GM12878 (cell line): ENCODE measurements at regions not wholly inside any gene's neighbourhood (a gene's known extent, or its start where the extent isn't known, plus 50 kb on each side); places are given as distances from the start of the nearest gene placed in this dataset.

Experiments
- ATF7 ChIP-seq: fragments of 450-650 bp; IDR thresholded peaks from 2 replicates; pipeline ENCODE4 v1.6.1; 2016; ENCODE audit warnings: low read depth, mild to moderate bottlenecking
- CHD1 ChIP-seq: IDR thresholded peaks from 2 replicates; pipeline ENCODE4 v1.6.1; 2012; ENCODE audit warnings: low read depth, low read length, improper control_type of control experiment
- CTCF ChIP-seq, 3 experiments: IDR thresholded peaks in 2 of 3; conservative IDR thresholded peaks in 1 of 3; 2 replicates each; pipeline ENCODE4 v1.5.1; 2011; ENCODE audit warnings: low read depth in 3 of 3, low read length in 3 of 3, mild to moderate bottlenecking in 3 of 3, control low read depth in 2 of 3, moderate library complexity in 2 of 3, inconsistent platforms in 1 of 3, mixed read lengths in 1 of 3; ENCODE audit not compliant: control insufficient read depth in 2 of 3, insufficient read depth in 1 of 3; ENCODE audit errors: extremely low read depth in 1 of 3
- E2F4 ChIP-seq: IDR thresholded peaks from 2 replicates; pipeline ENCODE4 v1.6.1; 2012; ENCODE audit warnings: low read depth, low read length, improper control_type of control experiment
- HDGF ChIP-seq: fragments of 450-650 bp; IDR thresholded peaks from 2 replicates; pipeline ENCODE4 v1.6.1; 2016; ENCODE audit warnings: antibody characterized with exemption
- IRF5 ChIP-seq: fragments of 450-650 bp; IDR thresholded peaks from 2 replicates; pipeline ENCODE4 v1.6.1; 2017; ENCODE audit warnings: borderline replicate concordance
- POLR2A ChIP-seq: IDR thresholded peaks from 2 replicates; pipeline ENCODE4 v1.6.1; 2011; ENCODE audit warnings: low read depth, mild to moderate bottlenecking, low read length
- POLR2AphosphoS2 ChIP-seq: IDR thresholded peaks from 2 replicates; pipeline ENCODE4 v1.6.1; 2011; ENCODE audit warnings: low read depth, mild to moderate bottlenecking, low read length, improper control_type of control experiment, moderate library complexity
- TAF1 ChIP-seq: IDR thresholded peaks from 2 replicates; pipeline ENCODE4 v1.6.1; 2011; ENCODE audit warnings: mild to moderate bottlenecking, low read depth, low read length, borderline replicate concordance

- TF ChIP-seq POLR2A (no peak), CTCF (IDR thresholded peaks at IDR 0.05 in 2 of 3, conservative IDR thresholded peaks at IDR 0.05 in 1 of 3; ENCODE audit: control insufficient read depth in 2 of 3, extremely low read depth in 1 of 3, insufficient read depth in 1 of 3, low read depth in 3 of 3, low read length in 3 of 3) (no peak), E2F4 (no peak), IRF5 (no peak), POLR2AphosphoS2 (no peak), ATF7 (no peak), CHD1 (no peak), HDGF (no peak), TAF1 (no peak)
These were observed 150.2 kb downstream of the TTC6 start for GRCh38 chr14:37745657-37746056.
